Smooth muscle cell (in vitro differentiated cells): ENCODE measurements at regions not wholly inside any gene's neighbourhood (a gene's known extent, or its start where the extent isn't known, plus 50 kb on each side); places are given as distances from the start of the nearest gene placed in this dataset.
"Not testable (repeated sequence)": the region's sequence is repeated elsewhere in the genome, so short reads cannot be mapped to it uniquely, and the experiment has no call there.

ENCODE experiments used
- DNase-seq: peaks from one replicate; lab custom pipeline; 2025; ENCODE audit not compliant: unreplicated experiment; lab: John Stamatoyannopoulos, UW
- H2AFZ ChIP-seq: fragments of 200-600 bp; sonication (generic); 2 replicates; pipeline ENCODE4 v1.6.0; 2016; ENCODE audit warnings: antibody characterized with exemption, low read depth, mild to moderate bottlenecking
- H3F3A ChIP-seq: fragments of 200-600 bp; sonication (generic); 2 replicates; pipeline ENCODE4 v1.6.0; 2017; ENCODE audit warnings: antibody characterized with exemption, low read depth
- H3K27ac ChIP-seq: fragments of 200-600 bp; sonication (generic); 2 replicates; pipeline ENCODE4 v1.5.1; 2016; ENCODE audit warnings: low read depth, mild to moderate bottlenecking
- H3K27me3 ChIP-seq: fragments of 200-600 bp; sonication (generic); 2 replicates; pipeline ENCODE4 v1.6.1; 2016; ENCODE audit warnings: low read depth, mild to moderate bottlenecking
- H3K36me3 ChIP-seq: fragments of 200-600 bp; sonication (generic); 2 replicates; pipeline ENCODE4 v1.5.1; 2016; ENCODE audit warnings: low read depth
- H3K4me1 ChIP-seq: fragments of 200-600 bp; sonication (generic); 2 replicates; pipeline ENCODE4 v1.5.1; 2016; ENCODE audit warnings: low read depth
- H3K4me2 ChIP-seq: fragments of 200-600 bp; sonication (generic); 2 replicates; pipeline ENCODE4 v1.6.0; 2016; ENCODE audit warnings: mild to moderate bottlenecking
- H3K4me3 ChIP-seq: fragments of 200-600 bp; sonication (generic); 2 replicates; pipeline ENCODE4 v1.5.1; 2016; ENCODE audit warnings: mild to moderate bottlenecking
- H3K79me2 ChIP-seq: fragments of 200-600 bp; sonication (generic); 2 replicates; pipeline ENCODE4 v1.6.0; 2016; ENCODE audit warnings: low read depth, mild to moderate bottlenecking
- H3K9ac ChIP-seq: fragments of 200-600 bp; sonication (generic); 2 replicates; pipeline ENCODE4 v1.6.0; 2016; ENCODE audit warnings: low read depth
- H3K9me3 ChIP-seq: fragments of 200-600 bp; sonication (generic); replicated peaks from 2 replicates; pipeline ENCODE4 v1.5.1; 2016; ENCODE audit warnings: low read depth
- H4K20me1 ChIP-seq: fragments of 200-600 bp; sonication (generic); 2 replicates; pipeline ENCODE4 v1.6.0; 2016; ENCODE audit warnings: low read depth
- CTCF ChIP-seq: fragments of 200-600 bp; sonication (generic); IDR thresholded peaks from 2 replicates; pipeline ENCODE4 v1.5.1; 2017; ENCODE audit warnings: borderline replicate concordance, mild to moderate bottlenecking, antibody characterized with exemption; ENCODE audit not compliant: insufficient read depth, poor library complexity, severe bottlenecking
- WGBS: methylation state at CpG from one replicate; pipeline ENCODE4 v1.1.7; 2016; ENCODE audit warnings: low lambda C conversion rate; 5-methylcytosine and 5-hydroxymethylcytosine counted together

GRCh38 chr11:87712802-87713202 is 462.4 kb downstream of the RAB38 start:
- WGBS: 17% methylated on average over 3 of the region's 3 CpGs
- Histone ChIP-seq H3K9ac (no peak overlapping the region), H3K4me2 (peak overlapping the region; percentile 38), H3K4me3 (no peak overlapping the region), H2AFZ (no peak overlapping the region), H4K20me1 (no peaks in the 10 kb centered on the region), H3F3A (no peaks in the 10 kb centered on the region), H3K79me2 (no peaks in the 10 kb centered on the region), H3K9me3 (no peaks in the 10 kb centered on the region), H3K4me1 (peaks cover 4% of the 10 kb centered on the region), H3K27ac (no peak overlapping the region), H3K27me3 (no peaks in the 10 kb centered on the region), H3K36me3 (no peaks in the 10 kb centered on the region)
- no peak for DNase-seq
- no peak for TF ChIP-seq CTCF

GRCh38 chr11:87712391-87712790 is 462.9 kb downstream of the RAB38 start:
- no peak overlapping the region for H3K4me3 ChIP-seq
- DNase-seq: no peak
- no peaks in the 10 kb centered on the region for H3K27me3 ChIP-seq
- TF ChIP-seq CTCF: no peak
- no peaks in the 10 kb centered on the region for H4K20me1 ChIP-seq
- no peaks in the 10 kb centered on the region for H3F3A ChIP-seq
- H3K79me2 ChIP-seq: no peaks in the 10 kb centered on the region
- H3K9me3 ChIP-seq: no peaks in the 10 kb centered on the region
- no peak overlapping the region for H3K4me2 ChIP-seq
- no peak overlapping the region for H3K9ac ChIP-seq
- H3K4me1 ChIP-seq: peaks cover 4% of the 10 kb centered on the region
- no peaks in the 10 kb centered on the region for H3K36me3 ChIP-seq
- 42% methylated on average over 3 of the region's 3 CpGs for WGBS
- H3K27ac ChIP-seq: no peak overlapping the region
- no peak overlapping the region for H2AFZ ChIP-seq

GRCh38 chr11:87703589-87703988 is 471.7 kb downstream of the RAB38 start:
- 85% methylated on average over 12 of the region's 12 CpGs for WGBS

GRCh38 chr11:87675993-87676392 is 499.2 kb downstream of the RAB38 start:
- Histone ChIP-seq H3K9me3 (no peaks in the 10 kb centered on the region), H3K79me2 (no peaks in the 10 kb centered on the region), H3F3A (no peaks in the 10 kb centered on the region), H3K4me1 (no peaks in the 10 kb centered on the region), H3K4me3 (no peak overlapping the region), H3K9ac (no peak overlapping the region), H3K36me3 (no peaks in the 10 kb centered on the region), H4K20me1 (no peaks in the 10 kb centered on the region), H2AFZ (no peak overlapping the region), H3K27ac (no peak overlapping the region), H3K27me3 (no peaks in the 10 kb centered on the region), H3K4me2 (no peak overlapping the region)
- no peak for TF ChIP-seq CTCF
- 87% methylated on average over 1 of the region's 1 CpG for WGBS
- DNase-seq: no peak

More at GRCh38 chr11:87703589-87703988, 471.7 kb downstream of the RAB38 start:
- H3K9me3 ChIP-seq, H3K79me2 ChIP-seq, H3K9ac ChIP-seq, H3K27ac ChIP-seq, H3K4me2 ChIP-seq, H4K20me1 ChIP-seq, H2AFZ ChIP-seq, H3F3A ChIP-seq, H3K4me1 ChIP-seq, H3K27me3 ChIP-seq, H3K36me3 ChIP-seq, DNase-seq, H3K4me3 ChIP-seq: not testable (repeated sequence)
